ENCODE measurements at regions not wholly inside any gene's neighbourhood (a gene's known extent, or its start where the extent isn't known, plus 50 kb on each side); places are given as distances from the start of the nearest gene placed in this dataset.

DNA sequence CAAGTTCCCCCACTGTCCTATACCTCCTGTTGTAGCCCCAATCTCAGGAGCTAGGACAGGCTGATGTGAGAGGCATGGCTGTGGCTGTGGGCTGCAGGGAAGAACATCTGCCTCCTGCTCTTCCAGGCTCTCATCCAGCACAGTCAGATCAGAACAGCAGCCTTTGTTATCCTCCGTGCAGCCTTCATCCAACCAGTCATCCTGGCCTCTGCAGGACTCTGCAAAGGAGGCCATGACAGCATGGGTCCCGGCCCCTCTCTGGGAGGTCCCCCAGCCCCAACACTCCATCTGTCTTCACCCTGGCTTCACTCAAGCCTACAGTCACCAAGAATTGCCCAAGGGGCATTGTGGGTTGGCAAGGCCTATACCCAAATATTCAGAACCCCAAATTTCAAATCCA lies 223.2 kb upstream of the COPS8 start:
- TF ChIP-seq POLR2A (IDR thresholded peaks at IDR 0.05; ENCODE audit: low read depth, low read length) (no peak), POLR2AphosphoS5 (IDR thresholded peaks at IDR 0.05; ENCODE audit: low read depth, low read length) (no peak)
